Transverse colon (tissue), 4 donors: ENCODE measurements at regions not wholly inside any gene's neighbourhood (a gene's known extent, or its start where the extent isn't known, plus 50 kb on each side); places are given as distances from the start of the nearest gene placed in this dataset.
"Not testable (repeated sequence)": the region's sequence is repeated elsewhere in the genome, so short reads cannot be mapped to it uniquely, and the experiment has no call there.

ENCODE experiments used
- POLR2A ChIP-seq: fragments of 450-650 bp; IDR thresholded peaks from one replicate; pipeline ENCODE4 v1.6.1; 2016; ENCODE audit warnings: antibody characterized with exemption, mild to moderate bottlenecking, moderate library complexity
- POLR2AphosphoS5 ChIP-seq, 3 donors: sonication (generic); formaldehyde crosslinking; IDR thresholded peaks; one replicate each; pipeline ENCODE4 v1.6.1; 2016; ENCODE audit warnings: antibody characterized with exemption in 3 of 3
- TF ChIP-seq, protein P1 (sequence below), 5 experiments: fragments of 200-600 bp in 3 of 5; fragments of 450-650 bp in 2 of 5; sonication (generic) in 3 of 5; IDR thresholded peaks; 1 replicate in 2 of 5; 2 replicates in 3 of 5; pipeline ENCODE4 v1.5.1; 2016 to 2017; ENCODE audit warnings: antibody characterized with exemption in 5 of 5, inconsistent platforms in 3 of 5, mild to moderate bottlenecking in 2 of 5, moderate library complexity in 1 of 5

DNA sequence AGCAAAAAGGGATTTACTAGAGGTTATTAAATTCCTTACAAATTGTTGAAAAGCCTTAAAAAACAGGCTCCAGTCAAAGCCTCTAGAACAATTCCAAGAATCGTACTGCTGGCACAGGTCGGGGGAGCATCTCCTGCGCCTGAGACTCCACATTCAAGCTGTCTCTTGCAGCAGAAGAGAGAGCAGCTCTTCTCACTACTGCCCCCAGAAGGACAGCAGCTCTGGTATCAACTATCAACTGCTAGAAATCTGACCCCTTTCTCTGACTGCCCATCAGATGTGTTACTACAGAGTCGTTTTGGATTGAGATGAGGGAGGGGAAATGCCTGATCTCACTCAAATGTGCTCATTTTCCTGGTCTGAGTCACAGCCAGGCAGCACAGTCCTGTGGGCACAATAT is 403.6 kb downstream of the RPIA start:
- not testable (repeated sequence) for TF ChIP-seq POLR2A; POLR2AphosphoS5 (IDR thresholded peaks at IDR 0.05)
- TF ChIP-seq, protein P1, sequence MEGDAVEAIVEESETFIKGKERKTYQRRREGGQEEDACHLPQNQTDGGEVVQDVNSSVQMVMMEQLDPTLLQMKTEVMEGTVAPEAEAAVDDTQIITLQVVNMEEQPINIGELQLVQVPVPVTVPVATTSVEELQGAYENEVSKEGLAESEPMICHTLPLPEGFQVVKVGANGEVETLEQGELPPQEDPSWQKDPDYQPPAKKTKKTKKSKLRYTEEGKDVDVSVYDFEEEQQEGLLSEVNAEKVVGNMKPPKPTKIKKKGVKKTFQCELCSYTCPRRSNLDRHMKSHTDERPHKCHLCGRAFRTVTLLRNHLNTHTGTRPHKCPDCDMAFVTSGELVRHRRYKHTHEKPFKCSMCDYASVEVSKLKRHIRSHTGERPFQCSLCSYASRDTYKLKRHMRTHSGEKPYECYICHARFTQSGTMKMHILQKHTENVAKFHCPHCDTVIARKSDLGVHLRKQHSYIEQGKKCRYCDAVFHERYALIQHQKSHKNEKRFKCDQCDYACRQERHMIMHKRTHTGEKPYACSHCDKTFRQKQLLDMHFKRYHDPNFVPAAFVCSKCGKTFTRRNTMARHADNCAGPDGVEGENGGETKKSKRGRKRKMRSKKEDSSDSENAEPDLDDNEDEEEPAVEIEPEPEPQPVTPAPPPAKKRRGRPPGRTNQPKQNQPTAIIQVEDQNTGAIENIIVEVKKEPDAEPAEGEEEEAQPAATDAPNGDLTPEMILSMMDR (IDR thresholded peaks at IDR 0.05): not testable (repeated sequence)
